K562 (cell line): ENCODE measurements at regions not wholly inside any gene's neighbourhood (a gene's known extent, or its start where the extent isn't known, plus 50 kb on each side); places are given as distances from the start of the nearest gene placed in this dataset.
A peak's percentile ranks its signal among the peaks of the same experiment; 100 is the strongest.

Source experiments
- ATAC-seq: fragments of 200-7000 bp; cut with Tn5 transposase; 3 replicates; pipeline ENCODE4 v1.9.1; 2020; ENCODE audit warnings: moderate library complexity
- BruUV-seq: library from RNA; stranded (reverse); fragments of 400-500 nt; replicated peaks from 2 replicates; lab custom pipeline; 2021; lab: Mats Ljungman, UMichigan
- CTCF ChIA-PET: fragments of 300-600 bp; formaldehyde crosslinking; extraction: SDS; loops from one replicate; lab custom pipeline; 2021; ENCODE audit warnings: low intra/inter-chr PET ratio; lab: Yijun Ruan, JAX
- POLR2A ChIA-PET: fragments of 300-600, 350-650 bp; sonication (Branson Sonifier 250); formaldehyde crosslinking; extraction: SDS; loops from one replicate; lab custom pipeline; 2021; ENCODE audit warnings: antibody characterized with exemption, inconsistent platforms; lab: Yijun Ruan, JAX
- DNase-seq, 4 experiments: peaks; one replicate each; pipeline versions ENCODE4 v3.0.0 to v3.0.0-alpha.2; 2011 to 2018; ENCODE audit warnings: low spot score in 3 of 4, mixed read lengths in 3 of 4; ENCODE audit errors: extremely low read depth in 1 of 4
- FAIRE-seq: peaks from 2 replicates; lab custom pipeline; 2011; peaks lifted over from hg19 to GRCh38; lab: Jason Lieb, UNC
- H2AFZ ChIP-seq: 2 replicates; pipeline ENCODE4 v1.6.0; 2011; ENCODE audit warnings: low read depth, low read length, control low read depth, inconsistent platforms
- H3K27ac ChIP-seq: fragments of 200-600 bp; 3 replicates; pipeline ENCODE4 v1.8.0; 2011; ENCODE audit warnings: low read depth, mild to moderate bottlenecking, control low read depth, inconsistent platforms, low read length, moderate library complexity, mixed read lengths; ENCODE audit errors: extremely low read depth
- H3K27me3 ChIP-seq, 2 experiments: fragments of 300-600 bp in 1 of 2; 2 replicates in 1 of 2; 3 replicates in 1 of 2; pipeline versions ENCODE4 v1.6.0 to v1.8.0; 2011; ENCODE audit warnings: inconsistent platforms in 2 of 2, low read length in 2 of 2, mild to moderate bottlenecking in 1 of 2, mixed read lengths in 1 of 2, moderate library complexity in 1 of 2; ENCODE audit not compliant: control insufficient read depth in 2 of 2, insufficient read depth in 2 of 2
- H3K36me3 ChIP-seq: fragments of 300-600 bp; 3 replicates; pipeline ENCODE4 v1.8.0; 2011; ENCODE audit warnings: mild to moderate bottlenecking, low read length, inconsistent platforms; ENCODE audit not compliant: control insufficient read depth, insufficient read depth
- H3K4me1 ChIP-seq, 2 experiments: fragments of 200-600 bp in 1 of 2; replicated peaks in 1 of 2; 2 replicates in 1 of 2; 3 replicates in 1 of 2; pipeline versions ENCODE4 v1.5.1 to v1.8.0; 2011; ENCODE audit warnings: inconsistent platforms in 2 of 2, low read length in 2 of 2, mild to moderate bottlenecking in 1 of 2, mixed read lengths in 1 of 2, moderate library complexity in 1 of 2; ENCODE audit not compliant: control insufficient read depth in 2 of 2, insufficient read depth in 2 of 2
- H3K4me2 ChIP-seq: 2 replicates; pipeline ENCODE4 v1.6.1; 2011; ENCODE audit warnings: low read length, control low read depth, inconsistent platforms, mixed read lengths; ENCODE audit not compliant: insufficient read depth
- H3K4me3 ChIP-seq: fragments of 200-600 bp; sonication (generic), shearing (Covaris generic); 2 replicates; pipeline ENCODE4 v1.5.1; 2016; ENCODE audit warnings: control low read depth, inconsistent platforms
- H3K79me2 ChIP-seq: fragments of 200-600 bp; 3 replicates; pipeline ENCODE4 v1.8.0; 2011; ENCODE audit warnings: low read length, inconsistent platforms; ENCODE audit not compliant: control insufficient read depth, insufficient read depth
- H3K9ac ChIP-seq, 2 experiments: 2 replicates each; pipeline versions ENCODE4 v1.6.0 to v1.6.1; 2011; ENCODE audit warnings: low read depth in 2 of 2, low read length in 2 of 2, control low read depth in 1 of 2, inconsistent platforms in 1 of 2, mild to moderate bottlenecking in 1 of 2, mixed read lengths in 1 of 2; ENCODE audit not compliant: insufficient read depth in 1 of 2
- H3K9me1 ChIP-seq: one replicate; pipeline ENCODE4 v1.6.0; 2011; ENCODE audit warnings: inconsistent platforms, mild to moderate bottlenecking, low read length, moderate library complexity; ENCODE audit not compliant: control insufficient read depth, insufficient read depth
- H3K9me3 ChIP-seq: replicated peaks from 2 replicates; pipeline ENCODE4 v1.5.1; 2011; ENCODE audit warnings: low read depth, low read length, inconsistent platforms; ENCODE audit not compliant: control insufficient read depth, insufficient read depth
- H4K20me1 ChIP-seq: replicated peaks from 2 replicates; pipeline ENCODE4 v1.6.1; 2011; ENCODE audit warnings: low read length, inconsistent platforms, mixed read lengths; ENCODE audit not compliant: control insufficient read depth, insufficient read depth
- C11orf30 ChIP-seq: fragments of 450-650 bp; IDR thresholded peaks from 2 replicates; pipeline ENCODE4 v1.6.1; 2016; ENCODE audit warnings: low read depth, mild to moderate bottlenecking
- CTCFL ChIP-seq: IDR thresholded peaks from 2 replicates; pipeline ENCODE4 v1.6.1; 2011; ENCODE audit warnings: borderline replicate concordance, low read depth, mild to moderate bottlenecking, moderate library complexity, low read length; ENCODE audit not compliant: insufficient read depth, poor library complexity, severe bottlenecking
- GTF2F1 ChIP-seq: IDR thresholded peaks from 2 replicates; pipeline ENCODE4 v1.6.1; 2011; ENCODE audit warnings: low read depth, low read length, improper control_type of control experiment
- MAFF ChIP-seq: IDR thresholded peaks from 2 replicates; pipeline ENCODE4 v1.6.1; 2012; ENCODE audit warnings: low read length, improper control_type of control experiment
- MAFG ChIP-seq: fragments of 450-650 bp; conservative IDR thresholded peaks from 2 replicates; pipeline ENCODE4 v1.6.1; 2016; ENCODE audit warnings: missing genetic modification characterization, missing compliant biosample characterization
- MAFK ChIP-seq: IDR thresholded peaks from 2 replicates; pipeline ENCODE4 v1.6.1; 2011; ENCODE audit warnings: low read length, improper control_type of control experiment
- MEF2D ChIP-seq: conservative IDR thresholded peaks from 2 replicates; pipeline ENCODE4 v1.6.1; 2016; ENCODE audit warnings: low read depth, missing genetic modification characterization, missing compliant biosample characterization
- MEIS2 ChIP-seq: fragments of 450-650 bp; IDR thresholded peaks from 2 replicates; pipeline ENCODE4 v1.6.1; 2014; ENCODE audit warnings: mild to moderate bottlenecking; ENCODE audit not compliant: partially characterized antibody
- RBFOX2 ChIP-seq: fragments of 200-400 bp; formaldehyde crosslinking; IDR thresholded peaks from 2 replicates; pipeline ENCODE4 v1.6.1; 2017; ENCODE audit warnings: low read depth, mild to moderate bottlenecking, low read length, moderate library complexity
- SMARCA4 ChIP-seq: fragments of 450-650 bp; IDR thresholded peaks from 2 replicates; pipeline ENCODE4 v1.6.1; 2016
- TAF9B ChIP-seq: fragments of 450-650 bp; IDR thresholded peaks from 2 replicates; pipeline ENCODE4 v1.6.1; 2018; ENCODE audit warnings: mild to moderate bottlenecking; ENCODE audit not compliant: partially characterized antibody
- TEAD2 ChIP-seq: fragments of 450-650 bp; IDR thresholded peaks from 2 replicates; pipeline ENCODE4 v1.6.1; 2016; ENCODE audit warnings: missing genetic modification characterization, control low read depth, missing compliant biosample characterization
- ZNF197 ChIP-seq: fragments of 200-800 bp; sonication (Bioruptor generic); IDR thresholded peaks from 2 replicates; pipeline ENCODE4 v1.6.1; 2016; ENCODE audit warnings: low read depth, missing genetic modification characterization, missing compliant biosample characterization
- ZNF253 ChIP-seq: fragments of 250-450 bp; sonication (Bioruptor Pico); conservative IDR thresholded peaks from 2 replicates; pipeline ENCODE4 v1.6.1; 2021; ENCODE audit warnings: mild to moderate bottlenecking
- ZNF316 ChIP-seq: fragments of 450-650 bp; IDR thresholded peaks from 2 replicates; pipeline ENCODE4 v1.6.1; 2016
- ZNF436 ChIP-seq: fragments of 250-450, 450-650 bp; sonication (Bioruptor Pico); formaldehyde crosslinking; IDR thresholded peaks from 2 replicates; pipeline ENCODE4 v1.7.0; 2020; ENCODE audit warnings: mild to moderate bottlenecking
- ZNF644 ChIP-seq: fragments of 200-800 bp; sonication (Bioruptor generic); IDR thresholded peaks from 2 replicates; pipeline ENCODE4 v1.6.1; 2016; ENCODE audit warnings: low read depth, missing genetic modification characterization, missing compliant biosample characterization
- ZNF668 ChIP-seq: fragments of 250-450 bp; sonication (Bioruptor Pico); IDR thresholded peaks from 2 replicates; pipeline ENCODE4 v1.8.0; 2022; ENCODE audit warnings: mild to moderate bottlenecking, inconsistent platforms
- WGBS: fragments of 100-300 bp; shearing (Covaris generic); methylation state at CpG from one replicate; pipeline ENCODE4 v1.1.6; 2016; ENCODE audit warnings: low coverage, mixed read lengths; ENCODE audit not compliant: insufficient coverage; ENCODE audit errors: missing lambda C conversion rate; 5-methylcytosine and 5-hydroxymethylcytosine counted together
- in situ Hi-C: fragments of 300-500 bp; cut with MboI; formaldehyde crosslinking; loops from 4 replicates; pipeline ENCODE4 v1.15.0; 2018; ENCODE audit warnings: inconsistent platforms, mixed read lengths
- intact Hi-C: fragments of 100-400 bp; cut with micrococcal nuclease; formaldehyde crosslinking; loops from 2 replicates; pipeline ENCODE4 v1.14.2; 2022
- TF ChIP-seq, protein P1 (sequence below): fragments of 250-450 bp; sonication (Bioruptor Pico); IDR thresholded peaks from 2 replicates; pipeline ENCODE4 v1.9.0; 2021; ENCODE audit warnings: mild to moderate bottlenecking, inconsistent platforms
- TF ChIP-seq, protein P2 (sequence below), 2 experiments: fragments of 250-450 bp in 1 of 2; fragments of 450-650 bp in 1 of 2; sonication (Bioruptor Pico) in 1 of 2; IDR thresholded peaks; 2 replicates each; pipeline versions ENCODE4 v1.6.1 to v1.8.0; 2016 to 2021; ENCODE audit warnings: mild to moderate bottlenecking in 2 of 2, moderate library complexity in 2 of 2, missing compliant biosample characterization in 1 of 2, missing genetic modification characterization in 1 of 2

DNA sequence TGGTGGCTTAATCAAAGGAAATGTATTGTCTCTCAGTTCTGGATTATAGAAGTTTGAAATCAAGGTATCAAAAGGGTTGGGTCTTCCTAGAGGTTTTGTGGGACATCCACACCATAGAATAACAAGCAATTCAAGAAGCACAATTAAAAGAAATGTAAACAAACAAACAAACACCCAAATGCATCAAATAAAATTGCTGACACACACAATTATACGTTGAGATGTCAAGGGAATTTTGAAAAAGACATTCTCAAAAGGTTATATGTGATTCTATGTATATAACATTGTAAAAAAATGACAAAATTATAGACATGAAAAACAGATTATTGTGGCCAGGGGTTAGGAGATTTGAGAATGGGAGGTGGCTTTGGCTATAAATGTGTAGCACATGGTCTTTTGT lies 250.7 kb upstream of the AGA start:
- in situ Hi-C loops (no loop called here), intact Hi-C loops (no loop called here)
- ATAC-seq (no peak), FAIRE-seq (no peak), DNase-seq (no peak)
- Histone ChIP-seq H4K20me1 (no peaks in the 10 kb centered on the region), H2AFZ (no peak overlapping the region), H3K9me1 (no peaks in the 10 kb centered on the region), H3K9ac (no peak overlapping the region), H3K9me3 (no peaks in the 10 kb centered on the region), H3K27me3 (no peaks in the 10 kb centered on the region), H3K79me2 (no peaks in the 10 kb centered on the region), H3K27ac (no peak overlapping the region), H3K36me3 (no peaks in the 10 kb centered on the region), H3K4me1 (no peaks in the 10 kb centered on the region), H3K4me2 (no peak overlapping the region), H3K4me3 (no peak overlapping the region)
- ChIA-PET POLR2A (no interaction called here), CTCF (no interaction called here)
- no TSS peak for BruUV-seq
- 7% methylated on average over 1 of the region's 1 CpG for WGBS
- TF ChIP-seq GTF2F1, result no peak
- TF ChIP-seq MEIS2, result no peak
- peak; percentile 53 for TF ChIP-seq MAFK
- no peak for TF ChIP-seq MEF2D
- no peak for TF ChIP-seq ZNF644 (tag)
- TF ChIP-seq RBFOX2, result no peak
- peak; percentile 43; the same call in 1 of the 2 replicates for TF ChIP-seq C11orf30
- TF ChIP-seq CTCFL, result no peak
- TF ChIP-seq ZNF197 (CRISPR knock-in tag), result no peak
- no peak for TF ChIP-seq TAF9B
- TF ChIP-seq SMARCA4, result no peak
- TF ChIP-seq, protein P1, sequence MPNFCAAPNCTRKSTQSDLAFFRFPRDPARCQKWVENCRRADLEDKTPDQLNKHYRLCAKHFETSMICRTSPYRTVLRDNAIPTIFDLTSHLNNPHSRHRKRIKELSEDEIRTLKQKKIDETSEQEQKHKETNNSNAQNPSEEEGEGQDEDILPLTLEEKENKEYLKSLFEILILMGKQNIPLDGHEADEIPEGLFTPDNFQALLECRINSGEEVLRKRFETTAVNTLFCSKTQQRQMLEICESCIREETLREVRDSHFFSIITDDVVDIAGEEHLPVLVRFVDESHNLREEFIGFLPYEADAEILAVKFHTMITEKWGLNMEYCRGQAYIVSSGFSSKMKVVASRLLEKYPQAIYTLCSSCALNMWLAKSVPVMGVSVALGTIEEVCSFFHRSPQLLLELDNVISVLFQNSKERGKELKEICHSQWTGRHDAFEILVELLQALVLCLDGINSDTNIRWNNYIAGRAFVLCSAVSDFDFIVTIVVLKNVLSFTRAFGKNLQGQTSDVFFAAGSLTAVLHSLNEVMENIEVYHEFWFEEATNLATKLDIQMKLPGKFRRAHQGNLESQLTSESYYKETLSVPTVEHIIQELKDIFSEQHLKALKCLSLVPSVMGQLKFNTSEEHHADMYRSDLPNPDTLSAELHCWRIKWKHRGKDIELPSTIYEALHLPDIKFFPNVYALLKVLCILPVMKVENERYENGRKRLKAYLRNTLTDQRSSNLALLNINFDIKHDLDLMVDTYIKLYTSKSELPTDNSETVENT (CRISPR knock-in tag), result no peak
- TF ChIP-seq, protein P2, sequence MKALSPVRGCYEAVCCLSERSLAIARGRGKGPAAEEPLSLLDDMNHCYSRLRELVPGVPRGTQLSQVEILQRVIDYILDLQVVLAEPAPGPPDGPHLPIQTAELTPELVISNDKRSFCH (CRISPR knock-in tag; IDR thresholded peaks at IDR 0.05), result no peak
- TF ChIP-seq, protein P2 (tag; IDR thresholded peaks at IDR 0.05), result no peak
- TF ChIP-seq MAFG (tag), result peak; percentile 43; the same call in 1 of the 2 replicates
- peak; percentile 69; the same call in 1 of the 2 replicates for TF ChIP-seq MAFF
- TF ChIP-seq ZNF668 (CRISPR knock-in tag), result no peak
- no peak for TF ChIP-seq ZNF253 (CRISPR knock-in tag)
- peak; percentile 74 for TF ChIP-seq ZNF316
- no peak for TF ChIP-seq ZNF436 (CRISPR knock-in tag)
- TF ChIP-seq TEAD2 (tag), result no peak
